ENCODE measurements at regions not wholly inside any gene's neighbourhood (a gene's known extent, or its start where the extent isn't known, plus 50 kb on each side); places are given as distances from the start of the nearest gene placed in this dataset.

GRCh38 chr14:104388541-104389325, 190.8 kb upstream of the C14orf180 start:
- H3K9ac ChIP-seq (ENCODE audit: insufficient read depth, low read length, poor library complexity, severe bottlenecking), result no peak overlapping the region
- no peak overlapping the region for H3K27ac ChIP-seq (ENCODE audit: low read depth in 1 of 2, low read length in 2 of 2)
- H3K27ac Mint-ChIP-seq, result no peak overlapping the region
- H3K4me2 ChIP-seq (replicated peaks; ENCODE audit: extremely low read depth, low read length, poor library complexity, severe bottlenecking), result no peak overlapping the region
- H3K36me3 Mint-ChIP-seq, result no peaks in the 10 kb centered on the region
- peaks cover 3 to 4% of the 10 kb centered on the region in 2 donors for H3K4me1 ChIP-seq (ENCODE audit: control insufficient read depth in 1 of 2, insufficient read depth in 2 of 2, low read length in 2 of 2)
- no peak for DNase-seq
- peaks cover 0 to 4% of the 10 kb centered on the region in 2 donors for H3K27me3 ChIP-seq (ENCODE audit: control insufficient read depth in 2 of 2, insufficient read depth in 2 of 2, low read length in 2 of 2)
- peaks cover 4% of the 10 kb centered on the region for H3K4me1 Mint-ChIP-seq
- H3K27me3 Mint-ChIP-seq (ENCODE audit: low read depth in 3 of 3), result peaks cover 7 to 24% (median 10%) of the 10 kb centered on the region in 3 donors
- no peaks in the 10 kb centered on the region for H3K79me2 ChIP-seq (ENCODE audit: insufficient read depth, low read length)
- no peaks in the 10 kb centered on the region for H3K9me3 ChIP-seq (replicated peaks in 1 of 2; ENCODE audit: control insufficient read depth in 1 of 2, insufficient read depth in 1 of 2, low read length in 2 of 2)
- H3K4me3 ChIP-seq (replicated peaks in 1 of 3; ENCODE audit: low read depth in 2 of 3, low read length in 3 of 3), result no peak overlapping the region
- no peaks in the 10 kb centered on the region for H3K9me3 Mint-ChIP-seq
- no peaks in the 10 kb centered on the region for H3K36me3 ChIP-seq (replicated peaks in 1 of 2; ENCODE audit: control insufficient read depth in 1 of 2, insufficient read depth in 2 of 2, low read length in 2 of 2)
- H4K20me1 ChIP-seq (ENCODE audit: insufficient read depth, low read length), result no peaks in the 10 kb centered on the region
- no peak overlapping the region for H3K4me3 Mint-ChIP-seq
- no peak overlapping the region for H2AFZ ChIP-seq (ENCODE audit: insufficient read depth, low read depth, low read length, poor library complexity, severe bottlenecking)
- WGBS (ENCODE audit: insufficient coverage), result 91% methylated on average over 20 of the region's 28 CpGs
- intact Hi-C loops (cut with micrococcal nuclease), result no loop called here
- TF ChIP-seq CTCF (IDR thresholded peaks at IDR 0.05), result no peak

GRCh38 chr14:104389326-104390220, 190.0 kb upstream of the C14orf180 start:
- Mint-ChIP-seq H3K36me3 (no peaks in the 10 kb centered on the region), H3K4me1 (peaks cover 12% of the 10 kb centered on the region), H3K27ac (no peak overlapping the region), H3K4me3 (no peak overlapping the region), H3K27me3 (ENCODE audit: low read depth in 3 of 3) (peaks cover 13 to 24% (median 16%) of the 10 kb centered on the region in 3 donors), H3K9me3 (no peaks in the 10 kb centered on the region)
- 76% methylated on average over 27 of the region's 28 CpGs for WGBS (ENCODE audit: insufficient coverage)
- no peak overlapping the region for H3K9ac ChIP-seq (ENCODE audit: insufficient read depth, low read length, poor library complexity, severe bottlenecking)
- no peaks in the 10 kb centered on the region for H3K36me3 ChIP-seq (replicated peaks in 1 of 2; ENCODE audit: control insufficient read depth in 1 of 2, insufficient read depth in 2 of 2, low read length in 2 of 2)
- no peak for DNase-seq
- no peaks in the 10 kb centered on the region for H3K27me3 ChIP-seq (ENCODE audit: control insufficient read depth in 2 of 2, insufficient read depth in 2 of 2, low read length in 2 of 2)
- no peaks in the 10 kb centered on the region for H3K9me3 ChIP-seq (replicated peaks in 1 of 2; ENCODE audit: control insufficient read depth in 1 of 2, insufficient read depth in 1 of 2, low read length in 2 of 2)
- no peak overlapping the region for H3K27ac ChIP-seq (ENCODE audit: low read depth in 1 of 2, low read length in 2 of 2)
- intact Hi-C loops (cut with micrococcal nuclease), result no loop called here
- no peaks in the 10 kb centered on the region for H3K79me2 ChIP-seq (ENCODE audit: insufficient read depth, low read length)
- H3K4me1 ChIP-seq (ENCODE audit: control insufficient read depth in 1 of 2, insufficient read depth in 2 of 2, low read length in 2 of 2), result peaks cover 7 to 12% of the 10 kb centered on the region in 2 donors
- H2AFZ ChIP-seq (ENCODE audit: insufficient read depth, low read depth, low read length, poor library complexity, severe bottlenecking), result no peak overlapping the region
- TF ChIP-seq CTCF (IDR thresholded peaks at IDR 0.05), result no peak
- no peak overlapping the region for H3K4me3 ChIP-seq (replicated peaks in 1 of 3; ENCODE audit: low read depth in 2 of 3, low read length in 3 of 3)
- H3K4me2 ChIP-seq (replicated peaks; ENCODE audit: extremely low read depth, low read length, poor library complexity, severe bottlenecking), result no peak overlapping the region
- H4K20me1 ChIP-seq (ENCODE audit: insufficient read depth, low read length), result no peaks in the 10 kb centered on the region

Data from CD14-positive monocyte (primary cell).